ENCODE measurements at regions not wholly inside any gene's neighbourhood (a gene's known extent, or its start where the extent isn't known, plus 50 kb on each side); places are given as distances from the start of the nearest gene placed in this dataset.

DNA sequence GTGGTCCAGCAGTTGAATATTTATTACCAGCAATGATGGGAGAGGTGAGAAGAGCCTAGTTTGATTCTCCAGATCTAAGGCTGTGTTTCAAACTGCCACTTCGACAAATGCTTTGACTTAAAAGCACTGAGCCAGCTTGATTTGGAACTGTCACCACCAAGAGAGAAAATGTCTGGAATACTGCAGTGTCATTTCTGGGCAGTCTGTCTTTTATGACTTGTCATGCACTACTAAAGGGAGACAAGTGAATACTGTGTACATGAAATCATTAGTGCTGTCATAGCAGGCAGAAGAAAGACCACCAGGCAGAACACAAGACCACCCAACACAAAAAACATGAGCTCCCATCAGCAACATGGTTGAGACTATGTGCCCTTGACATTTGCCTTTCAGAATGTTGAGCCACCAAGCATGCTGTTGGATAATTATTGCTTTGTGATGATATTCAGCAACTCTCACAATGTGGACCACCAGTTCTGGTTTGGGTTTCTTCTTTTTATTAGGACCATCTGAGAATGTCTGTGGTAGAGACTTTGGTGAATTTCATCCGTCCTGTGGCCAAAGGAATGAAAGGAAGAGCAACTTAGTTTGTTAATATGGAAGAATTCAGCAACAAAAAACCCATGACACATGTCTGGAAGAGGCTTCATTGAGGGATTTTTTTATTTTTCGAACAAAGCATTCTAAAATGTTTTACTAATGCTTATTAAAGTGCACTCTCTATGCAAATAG is 125.8 kb downstream of the NTMT2 start:
- no peak for DNase-seq (ENCODE audit: low read depth, low spot score)
- no peaks in the 10 kb centered on the region for H3K4me1 Mint-ChIP-seq
- no peaks in the 10 kb centered on the region for H3K36me3 Mint-ChIP-seq (ENCODE audit: low read depth)
- no peaks in the 10 kb centered on the region for H3K9me3 Mint-ChIP-seq
- TF ChIP-seq, protein P1, sequence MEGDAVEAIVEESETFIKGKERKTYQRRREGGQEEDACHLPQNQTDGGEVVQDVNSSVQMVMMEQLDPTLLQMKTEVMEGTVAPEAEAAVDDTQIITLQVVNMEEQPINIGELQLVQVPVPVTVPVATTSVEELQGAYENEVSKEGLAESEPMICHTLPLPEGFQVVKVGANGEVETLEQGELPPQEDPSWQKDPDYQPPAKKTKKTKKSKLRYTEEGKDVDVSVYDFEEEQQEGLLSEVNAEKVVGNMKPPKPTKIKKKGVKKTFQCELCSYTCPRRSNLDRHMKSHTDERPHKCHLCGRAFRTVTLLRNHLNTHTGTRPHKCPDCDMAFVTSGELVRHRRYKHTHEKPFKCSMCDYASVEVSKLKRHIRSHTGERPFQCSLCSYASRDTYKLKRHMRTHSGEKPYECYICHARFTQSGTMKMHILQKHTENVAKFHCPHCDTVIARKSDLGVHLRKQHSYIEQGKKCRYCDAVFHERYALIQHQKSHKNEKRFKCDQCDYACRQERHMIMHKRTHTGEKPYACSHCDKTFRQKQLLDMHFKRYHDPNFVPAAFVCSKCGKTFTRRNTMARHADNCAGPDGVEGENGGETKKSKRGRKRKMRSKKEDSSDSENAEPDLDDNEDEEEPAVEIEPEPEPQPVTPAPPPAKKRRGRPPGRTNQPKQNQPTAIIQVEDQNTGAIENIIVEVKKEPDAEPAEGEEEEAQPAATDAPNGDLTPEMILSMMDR (conservative IDR thresholded peaks at IDR 0.05), result no peak
- no peak overlapping the region for H3K4me3 Mint-ChIP-seq
- no peak overlapping the region for H3K27ac Mint-ChIP-seq (ENCODE audit: unreplicated experiment)
- H3K27me3 Mint-ChIP-seq (ENCODE audit: low read depth), result peaks cover 22% of the 10 kb centered on the region

DNA sequence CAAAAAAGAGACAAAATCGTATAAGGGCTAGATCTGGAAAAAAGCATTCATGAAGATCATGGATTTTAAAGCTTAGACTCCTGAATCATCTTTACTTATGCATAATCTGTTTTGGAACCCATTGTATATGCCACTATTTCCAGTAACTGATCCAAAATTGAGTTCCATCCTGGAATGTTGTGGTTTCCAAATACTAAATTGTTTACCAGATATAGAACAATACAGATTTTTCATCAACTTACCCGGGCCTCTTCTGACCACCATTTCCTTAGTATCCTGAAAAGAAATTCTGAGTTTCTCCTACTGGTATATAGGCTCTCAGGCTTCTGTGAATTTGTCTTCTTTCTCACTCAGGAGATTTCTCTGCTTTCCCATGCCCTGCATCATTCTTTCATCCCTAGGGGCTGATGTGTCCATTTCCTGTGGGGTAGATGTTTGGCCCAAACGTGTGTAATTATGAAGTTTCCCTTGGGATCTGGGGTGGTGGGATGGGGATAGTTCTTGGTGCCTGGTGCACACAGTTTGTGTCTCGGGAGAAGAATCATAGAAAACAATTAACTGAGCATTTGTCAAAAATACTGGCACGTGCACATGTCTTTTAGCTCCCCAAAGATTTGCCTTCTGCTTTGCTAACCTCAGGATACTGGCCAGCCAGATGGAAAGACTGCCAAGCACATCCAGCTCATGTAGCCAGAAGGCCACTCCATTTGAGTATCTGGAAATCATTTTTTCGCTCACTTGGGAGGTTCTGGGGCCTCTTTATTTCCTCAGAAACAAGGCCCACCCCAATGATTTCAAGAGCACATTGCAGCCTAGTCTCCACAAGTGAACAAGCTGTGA is 127.8 kb downstream of the NTMT2 start:
- no peak for DNase-seq (ENCODE audit: low read depth, low spot score)
- Mint-ChIP-seq H3K36me3 (ENCODE audit: low read depth) (no peaks in the 10 kb centered on the region), H3K4me1 (no peaks in the 10 kb centered on the region), H3K4me3 (no peak overlapping the region), H3K27ac (ENCODE audit: unreplicated experiment) (no peak overlapping the region), H3K9me3 (peaks cover 3% of the 10 kb centered on the region), H3K27me3 (ENCODE audit: low read depth) (peaks cover 26% of the 10 kb centered on the region)
- TF ChIP-seq, protein P1 (conservative IDR thresholded peaks at IDR 0.05), result no peak

DNA sequence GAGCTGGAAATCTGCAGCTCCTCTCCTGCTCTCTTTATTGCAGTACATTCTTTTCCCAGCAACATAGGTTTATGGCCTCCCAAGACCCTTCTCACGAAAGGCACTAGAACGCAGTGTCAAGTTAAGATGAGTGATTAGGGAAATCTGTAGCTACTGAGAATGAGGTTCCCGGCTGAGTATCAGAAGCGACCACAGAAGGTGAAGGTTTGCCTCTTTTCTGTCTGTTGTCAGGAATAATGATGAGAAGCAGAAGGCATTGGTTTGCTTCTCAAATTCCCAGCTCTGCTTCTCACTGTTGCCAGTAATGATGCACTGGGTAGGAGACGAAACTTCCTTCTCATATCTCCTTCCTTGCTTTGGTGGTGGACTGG is 128.4 kb downstream of the NTMT2 start:
- peaks cover 2% of the 10 kb centered on the region for H3K36me3 Mint-ChIP-seq (ENCODE audit: low read depth)
- H3K4me3 Mint-ChIP-seq, result no peak overlapping the region
- peaks cover 29% of the 10 kb centered on the region for H3K27me3 Mint-ChIP-seq (ENCODE audit: low read depth)
- TF ChIP-seq, protein P1 (conservative IDR thresholded peaks at IDR 0.05), result no peak
- peaks cover 3% of the 10 kb centered on the region for H3K9me3 Mint-ChIP-seq
- DNase-seq (ENCODE audit: low read depth, low spot score), result no peak
- no peaks in the 10 kb centered on the region for H3K4me1 Mint-ChIP-seq
- H3K27ac Mint-ChIP-seq (ENCODE audit: unreplicated experiment), result no peak overlapping the region

DNA sequence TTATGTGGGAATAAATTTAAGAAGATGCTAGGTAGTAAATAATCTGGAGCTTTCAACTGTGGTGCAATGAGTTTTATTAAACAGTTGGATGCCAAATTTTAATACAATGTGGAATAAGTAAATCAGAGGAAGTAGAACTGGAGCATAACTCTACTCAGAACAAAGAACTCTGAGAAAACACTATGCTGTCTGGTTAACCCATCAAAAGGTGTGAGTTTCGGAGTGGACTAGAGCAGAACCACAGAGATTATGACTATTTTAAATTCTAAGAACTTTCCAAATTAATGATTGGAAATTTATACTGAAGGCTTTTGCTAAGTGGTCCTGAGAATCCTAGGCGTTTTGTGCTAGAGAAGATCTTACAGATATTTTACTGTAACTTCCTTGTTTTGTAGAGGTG is 132.2 kb downstream of the NTMT2 start:
- H3K4me1 Mint-ChIP-seq, result no peaks in the 10 kb centered on the region
- no peak overlapping the region for H3K4me3 Mint-ChIP-seq
- DNase-seq (ENCODE audit: low read depth, low spot score), result no peak
- H3K27me3 Mint-ChIP-seq (ENCODE audit: low read depth), result peaks cover 21% of the 10 kb centered on the region
- no peak overlapping the region for H3K27ac Mint-ChIP-seq (ENCODE audit: unreplicated experiment)
- H3K36me3 Mint-ChIP-seq (ENCODE audit: low read depth), result peaks cover 2% of the 10 kb centered on the region
- H3K9me3 Mint-ChIP-seq, result peaks cover 3% of the 10 kb centered on the region
- TF ChIP-seq, protein P1 (conservative IDR thresholded peaks at IDR 0.05), result no peak

DNA sequence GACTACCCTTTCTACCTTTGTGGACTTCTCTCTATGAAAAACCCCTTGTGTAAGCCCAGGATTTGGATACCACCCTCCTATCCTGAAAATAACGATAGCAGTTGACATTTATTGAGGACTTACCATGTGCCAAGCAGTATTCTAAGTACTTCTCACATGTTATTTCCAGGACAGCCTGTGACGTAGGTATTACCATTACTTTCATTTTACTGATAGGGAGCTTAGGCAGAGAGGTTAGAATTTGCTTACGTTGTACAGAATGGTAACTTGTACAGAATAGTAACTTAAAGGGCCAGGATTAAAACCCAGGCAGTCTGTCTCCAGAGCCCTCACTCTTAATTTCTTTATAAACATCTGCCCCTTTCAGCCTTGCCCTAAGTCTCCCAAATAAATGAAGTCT is 138.3 kb downstream of the NTMT2 start:
- H3K27me3 Mint-ChIP-seq (ENCODE audit: low read depth), result peaks cover 8% of the 10 kb centered on the region
- no peak overlapping the region for H3K27ac Mint-ChIP-seq (ENCODE audit: unreplicated experiment)
- no peak overlapping the region for H3K4me3 Mint-ChIP-seq
- no peaks in the 10 kb centered on the region for H3K9me3 Mint-ChIP-seq
- H3K4me1 Mint-ChIP-seq, result no peaks in the 10 kb centered on the region
- H3K36me3 Mint-ChIP-seq (ENCODE audit: low read depth), result peaks cover under 1% of the 10 kb centered on the region
- TF ChIP-seq, protein P1 (conservative IDR thresholded peaks at IDR 0.05), result no peak
- no peak for DNase-seq (ENCODE audit: low read depth, low spot score)

Data from neural crest cell (in vitro differentiated cells).